Esophagus muscularis mucosa (tissue), 4 donors: ENCODE measurements at regions not wholly inside any gene's neighbourhood (a gene's known extent, or its start where the extent isn't known, plus 50 kb on each side); places are given as distances from the start of the nearest gene placed in this dataset.

Experiments used
- EP300 ChIP-seq: sonication (generic); formaldehyde crosslinking; IDR thresholded peaks from one replicate; pipeline ENCODE4 v1.6.1; 2017; ENCODE audit warnings: antibody characterized with exemption
- POLR2A ChIP-seq: fragments of 450-650 bp; IDR thresholded peaks from one replicate; pipeline ENCODE4 v1.6.1; 2017; ENCODE audit warnings: antibody characterized with exemption, moderate library complexity, mild to moderate bottlenecking, low read depth
- TF ChIP-seq, protein P1 (sequence below), 3 experiments: fragments of 200-600 bp in 2 of 3; fragments of 450-650 bp in 1 of 3; sonication (generic) in 2 of 3; IDR thresholded peaks; one replicate each; pipeline ENCODE4 v1.5.1; 2017 to 2019; ENCODE audit warnings: antibody characterized with exemption in 3 of 3, mild to moderate bottlenecking in 2 of 3, moderate library complexity in 1 of 3

DNA sequence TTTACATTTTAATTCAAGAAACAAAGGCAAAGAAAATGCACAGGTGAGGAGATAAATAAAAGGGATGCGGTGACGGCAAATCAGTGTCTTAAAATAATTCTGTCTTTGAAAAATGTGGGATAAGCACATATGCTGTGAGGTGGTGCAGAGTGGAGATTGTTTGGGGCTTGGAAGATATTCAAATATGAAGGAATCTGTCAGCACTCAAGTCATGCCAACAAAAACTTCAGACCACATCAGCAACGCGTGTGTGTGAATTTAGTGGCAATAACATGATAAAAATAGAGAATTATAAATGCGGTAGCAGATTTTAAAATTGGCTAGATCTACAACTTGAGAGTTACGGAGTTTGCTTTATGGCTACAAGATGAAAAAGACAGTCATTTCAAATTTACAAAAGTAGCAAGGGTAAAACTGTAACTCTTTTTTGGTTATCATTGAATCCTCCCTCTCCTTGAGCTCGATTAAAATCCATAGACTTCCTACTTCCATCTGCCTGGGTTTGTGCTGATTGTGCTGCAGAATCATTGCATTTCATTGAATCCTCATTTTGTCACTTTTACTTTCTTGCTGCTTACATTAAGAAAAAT, 71.5 kb upstream of the VCX2 start:
- TF ChIP-seq, protein P1, sequence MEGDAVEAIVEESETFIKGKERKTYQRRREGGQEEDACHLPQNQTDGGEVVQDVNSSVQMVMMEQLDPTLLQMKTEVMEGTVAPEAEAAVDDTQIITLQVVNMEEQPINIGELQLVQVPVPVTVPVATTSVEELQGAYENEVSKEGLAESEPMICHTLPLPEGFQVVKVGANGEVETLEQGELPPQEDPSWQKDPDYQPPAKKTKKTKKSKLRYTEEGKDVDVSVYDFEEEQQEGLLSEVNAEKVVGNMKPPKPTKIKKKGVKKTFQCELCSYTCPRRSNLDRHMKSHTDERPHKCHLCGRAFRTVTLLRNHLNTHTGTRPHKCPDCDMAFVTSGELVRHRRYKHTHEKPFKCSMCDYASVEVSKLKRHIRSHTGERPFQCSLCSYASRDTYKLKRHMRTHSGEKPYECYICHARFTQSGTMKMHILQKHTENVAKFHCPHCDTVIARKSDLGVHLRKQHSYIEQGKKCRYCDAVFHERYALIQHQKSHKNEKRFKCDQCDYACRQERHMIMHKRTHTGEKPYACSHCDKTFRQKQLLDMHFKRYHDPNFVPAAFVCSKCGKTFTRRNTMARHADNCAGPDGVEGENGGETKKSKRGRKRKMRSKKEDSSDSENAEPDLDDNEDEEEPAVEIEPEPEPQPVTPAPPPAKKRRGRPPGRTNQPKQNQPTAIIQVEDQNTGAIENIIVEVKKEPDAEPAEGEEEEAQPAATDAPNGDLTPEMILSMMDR (IDR thresholded peaks at IDR 0.05), result no peak
- TF ChIP-seq EP300, result no peak
- no peak for TF ChIP-seq POLR2A
